ENCODE measurements at regions not wholly inside any gene's neighbourhood (a gene's known extent, or its start where the extent isn't known, plus 50 kb on each side); places are given as distances from the start of the nearest gene placed in this dataset.
"Not testable (repeated sequence)": the region's sequence is repeated elsewhere in the genome, so short reads cannot be mapped to it uniquely, and the experiment has no call there.

DNA sequence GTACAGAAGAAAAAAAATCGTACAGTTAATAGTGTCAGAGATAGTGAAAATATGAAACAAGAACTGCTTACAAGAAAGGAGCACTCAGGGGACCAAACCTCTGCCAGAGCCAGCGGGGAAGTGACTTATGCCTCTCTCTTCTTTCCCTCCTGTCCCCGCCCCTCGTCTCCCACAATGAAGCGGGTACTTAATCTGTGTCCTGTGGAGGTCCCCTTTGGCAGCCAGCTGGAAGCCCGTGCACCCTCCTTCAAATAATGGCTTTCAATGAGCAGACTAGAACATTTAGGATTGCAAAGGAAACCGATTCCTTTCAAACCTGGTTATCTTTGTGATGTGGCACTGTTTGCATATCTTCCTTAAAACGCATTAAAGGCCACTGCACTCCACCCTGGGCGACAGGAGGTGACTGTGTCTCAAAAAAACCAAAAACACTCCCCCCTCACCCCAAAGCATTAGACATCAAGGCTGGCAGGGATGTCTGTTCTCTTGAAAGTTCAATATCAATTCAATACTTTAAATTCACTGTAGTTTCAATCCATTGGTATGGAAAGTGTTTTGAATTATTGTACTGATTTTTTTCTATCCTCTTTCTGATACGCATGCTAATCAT lies 51.7 kb downstream of the PPIAL4C start:
- not testable (repeated sequence) for H3K4me1 ChIP-seq (ENCODE audit: control insufficient read depth, insufficient read depth, low read length); H3K9me3 ChIP-seq (ENCODE audit: control insufficient read depth, low read depth, low read length); H3K4me3 ChIP-seq (ENCODE audit: low read length); H3K27me3 ChIP-seq (ENCODE audit: control insufficient read depth, insufficient read depth, low read length); H3K36me3 ChIP-seq (ENCODE audit: control insufficient read depth, insufficient read depth, low read length)
- peak in 1 of 2 donors; percentile 51 for DNase-seq
- peak overlapping the region; percentile 70 for H3K27ac ChIP-seq (ENCODE audit: low read length)
- WGBS (ENCODE audit: insufficient coverage, low lambda C conversion rate) = no CpG with 5 or more reads among the region's 10 CpGs

DNA sequence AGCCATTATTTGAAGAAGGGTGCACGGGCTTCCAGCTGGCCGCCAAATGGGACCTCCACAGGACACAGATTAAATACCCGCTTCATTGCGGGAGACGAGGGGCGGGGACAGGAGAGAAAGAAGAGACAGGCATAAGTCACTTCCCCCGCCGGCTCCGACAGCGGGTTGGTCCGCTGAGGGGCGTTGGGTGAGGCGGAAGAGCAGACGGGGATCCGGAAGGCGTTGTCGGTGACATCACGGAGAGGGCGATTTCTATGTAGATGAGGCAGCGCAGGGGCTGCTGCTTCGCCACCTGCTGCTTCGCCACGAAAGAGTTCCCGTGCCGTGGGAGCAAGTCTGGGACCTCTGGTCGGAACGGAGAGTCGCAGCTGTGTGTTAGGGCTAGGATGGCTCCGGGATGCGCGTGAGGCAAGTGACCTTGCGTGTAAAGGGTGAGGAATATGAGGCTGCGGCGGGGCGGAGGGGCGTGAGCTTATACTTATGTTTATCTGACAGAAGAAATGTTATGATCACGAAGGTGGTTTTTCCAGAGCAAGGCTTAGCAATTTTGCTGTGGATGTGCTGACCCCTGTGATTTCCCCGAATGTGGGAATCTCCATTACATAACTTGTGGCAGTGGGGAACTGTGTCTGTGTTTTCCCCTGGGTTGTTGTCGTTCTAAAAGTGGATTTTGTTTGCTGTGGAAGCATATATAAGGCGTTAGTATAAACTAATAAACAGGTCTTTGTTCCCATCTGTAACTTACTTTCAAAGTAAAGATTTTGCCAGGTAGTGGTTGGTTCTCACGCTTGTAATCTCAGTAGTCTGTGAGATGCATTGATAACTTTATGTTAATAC lies 52.9 kb downstream of the PPIAL4C start:
- Histone ChIP-seq H3K27ac (ENCODE audit: low read length) (peak overlapping the region; percentile 84), H3K4me3 (ENCODE audit: low read length) (peak overlapping the region; percentile 55)
- H3K9me3 ChIP-seq (ENCODE audit: control insufficient read depth, low read depth, low read length); H3K27me3 ChIP-seq (ENCODE audit: control insufficient read depth, insufficient read depth, low read length); H3K4me1 ChIP-seq (ENCODE audit: control insufficient read depth, insufficient read depth, low read length); H3K36me3 ChIP-seq (ENCODE audit: control insufficient read depth, insufficient read depth, low read length): not testable (repeated sequence)
- peak; percentile 89 to 93 for DNase-seq
- no CpG with 5 or more reads among the region's 41 CpGs for WGBS (ENCODE audit: insufficient coverage, low lambda C conversion rate)

DNA sequence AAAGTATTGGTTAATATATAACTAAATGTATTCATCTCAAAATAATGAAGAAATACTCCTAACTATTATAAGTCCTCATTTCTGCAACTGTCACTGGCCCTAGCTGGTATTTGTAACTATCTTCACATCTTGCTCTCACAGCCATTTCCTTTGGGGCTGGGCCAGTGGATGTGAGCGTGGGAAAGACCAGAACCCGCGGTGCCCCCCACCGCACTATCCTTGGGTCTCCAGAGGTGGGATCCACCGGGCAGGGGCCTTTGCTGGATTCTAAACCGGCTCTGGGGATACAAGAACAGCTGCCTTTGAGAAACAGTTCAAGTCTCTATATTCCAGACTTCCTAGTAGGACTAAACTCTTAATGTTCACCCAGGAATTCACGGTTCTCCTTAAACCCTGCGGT lies 54.8 kb downstream of the PPIAL4C start:
- H3K4me1 ChIP-seq (ENCODE audit: control insufficient read depth, insufficient read depth, low read length); H3K9me3 ChIP-seq (ENCODE audit: control insufficient read depth, low read depth, low read length); H3K36me3 ChIP-seq (ENCODE audit: control insufficient read depth, insufficient read depth, low read length); H3K4me3 ChIP-seq (ENCODE audit: low read length); H3K27me3 ChIP-seq (ENCODE audit: control insufficient read depth, insufficient read depth, low read length); DNase-seq; H3K27ac ChIP-seq (ENCODE audit: low read length): not testable (repeated sequence)
- no CpG with 5 or more reads among the region's 8 CpGs for WGBS (ENCODE audit: insufficient coverage, low lambda C conversion rate)

DNA sequence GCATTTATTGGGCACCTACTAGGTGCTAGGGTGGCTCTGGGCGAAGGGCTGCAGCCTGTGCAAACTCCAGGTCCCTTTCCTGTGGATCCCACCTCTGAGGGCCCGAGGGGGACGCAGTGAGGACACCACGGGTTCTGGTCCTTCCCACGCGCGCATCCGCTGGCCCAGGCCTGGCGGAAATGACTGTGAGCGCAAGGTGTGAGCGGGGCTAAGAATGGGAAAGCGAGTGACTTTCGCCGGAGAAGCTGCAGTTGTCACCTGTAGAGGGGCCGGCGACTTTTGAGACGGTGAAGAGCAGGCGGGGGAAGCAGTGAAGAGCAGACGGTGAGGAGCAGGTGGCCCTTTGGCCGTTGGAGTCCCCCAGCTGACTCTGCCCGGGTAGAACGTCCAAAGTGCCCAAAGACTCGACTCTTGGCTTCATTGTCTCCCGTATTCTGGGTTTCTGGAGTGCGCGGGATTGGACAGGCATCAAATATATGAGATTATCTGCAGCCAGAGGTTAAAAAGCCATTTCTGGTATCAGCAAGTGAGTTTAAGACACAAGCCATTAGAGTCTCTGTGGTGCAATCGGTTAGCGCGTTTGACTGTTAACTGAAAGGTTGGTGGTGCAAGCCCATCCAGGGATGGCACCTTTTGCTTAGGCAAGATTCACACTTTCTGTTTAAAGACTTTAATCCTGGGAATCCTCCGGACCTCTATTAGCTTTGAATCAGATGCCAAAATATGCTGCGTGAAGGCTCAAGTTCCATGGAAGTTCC lies 55.4 kb downstream of the PPIAL4C start:
- H3K9me3 ChIP-seq (ENCODE audit: control insufficient read depth, low read depth, low read length); H3K4me1 ChIP-seq (ENCODE audit: control insufficient read depth, insufficient read depth, low read length); H3K27me3 ChIP-seq (ENCODE audit: control insufficient read depth, insufficient read depth, low read length); DNase-seq; H3K36me3 ChIP-seq (ENCODE audit: control insufficient read depth, insufficient read depth, low read length); H3K27ac ChIP-seq (ENCODE audit: low read length); H3K4me3 ChIP-seq (ENCODE audit: low read length): not testable (repeated sequence)
- WGBS (ENCODE audit: insufficient coverage, low lambda C conversion rate) = no CpG with 5 or more reads among the region's 31 CpGs

DNA sequence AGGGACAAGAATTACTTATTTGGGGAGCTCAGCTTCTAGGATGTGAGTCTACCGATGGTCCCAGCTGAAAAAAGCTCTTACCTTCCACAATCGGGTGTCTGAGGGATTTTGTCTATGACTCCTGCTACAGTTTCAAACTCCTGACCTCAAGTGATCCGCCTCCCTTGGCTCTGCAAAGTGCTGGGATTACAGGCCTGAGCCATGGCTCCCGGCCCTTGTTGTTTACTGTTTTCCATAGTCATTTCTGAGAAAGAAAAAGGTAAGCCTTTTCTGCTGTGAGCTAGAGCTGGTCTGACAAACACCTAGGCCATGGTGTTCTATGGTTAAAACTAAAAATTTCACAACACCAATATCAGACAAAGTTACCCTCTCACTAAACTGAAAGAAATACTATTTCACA lies 57.5 kb downstream of the PPIAL4C start:
- WGBS (ENCODE audit: insufficient coverage, low lambda C conversion rate) = no CpG with 5 or more reads among the region's 4 CpGs
- not testable (repeated sequence) for H3K27ac ChIP-seq (ENCODE audit: low read length)

DNA sequence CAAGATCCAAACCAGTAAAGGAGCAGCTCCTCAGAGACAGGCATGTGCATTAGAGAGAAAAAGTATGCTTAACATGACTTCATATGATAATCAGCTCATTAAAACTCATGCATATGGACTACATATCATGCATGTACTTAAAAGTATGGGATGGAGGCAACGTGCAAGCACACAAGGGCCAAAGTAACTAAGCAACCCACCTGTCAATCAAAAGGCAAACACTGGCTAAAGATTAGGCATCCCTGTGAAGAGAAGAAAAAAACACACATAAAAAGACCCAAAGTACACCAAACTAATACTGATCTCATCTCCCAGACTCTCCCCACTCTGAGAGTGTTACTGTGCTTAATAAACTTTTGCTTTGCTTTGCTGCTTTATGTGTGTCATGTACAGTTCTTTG lies 61.2 kb downstream of the PPIAL4C start:
- not testable (repeated sequence) for DNase-seq; H3K36me3 ChIP-seq (ENCODE audit: control insufficient read depth, insufficient read depth, low read length); H3K27ac ChIP-seq (ENCODE audit: low read length); H3K4me1 ChIP-seq (ENCODE audit: control insufficient read depth, insufficient read depth, low read length); H3K27me3 ChIP-seq (ENCODE audit: control insufficient read depth, insufficient read depth, low read length); H3K9me3 ChIP-seq (ENCODE audit: control insufficient read depth, low read depth, low read length); H3K4me3 ChIP-seq (ENCODE audit: low read length)
- no CpG with 5 or more reads among the region's 1 CpG for whole genome bisulfite sequencing (ENCODE audit: insufficient coverage, low lambda C conversion rate)

More for the DNA sequence above, 57.5 kb downstream of the PPIAL4C start:
- not testable (repeated sequence) for H3K27me3 ChIP-seq (ENCODE audit: control insufficient read depth, insufficient read depth, low read length); H3K36me3 ChIP-seq (ENCODE audit: control insufficient read depth, insufficient read depth, low read length); H3K9me3 ChIP-seq (ENCODE audit: control insufficient read depth, low read depth, low read length); H3K4me3 ChIP-seq (ENCODE audit: low read length); DNase-seq; H3K4me1 ChIP-seq (ENCODE audit: control insufficient read depth, insufficient read depth, low read length)

DNA sequence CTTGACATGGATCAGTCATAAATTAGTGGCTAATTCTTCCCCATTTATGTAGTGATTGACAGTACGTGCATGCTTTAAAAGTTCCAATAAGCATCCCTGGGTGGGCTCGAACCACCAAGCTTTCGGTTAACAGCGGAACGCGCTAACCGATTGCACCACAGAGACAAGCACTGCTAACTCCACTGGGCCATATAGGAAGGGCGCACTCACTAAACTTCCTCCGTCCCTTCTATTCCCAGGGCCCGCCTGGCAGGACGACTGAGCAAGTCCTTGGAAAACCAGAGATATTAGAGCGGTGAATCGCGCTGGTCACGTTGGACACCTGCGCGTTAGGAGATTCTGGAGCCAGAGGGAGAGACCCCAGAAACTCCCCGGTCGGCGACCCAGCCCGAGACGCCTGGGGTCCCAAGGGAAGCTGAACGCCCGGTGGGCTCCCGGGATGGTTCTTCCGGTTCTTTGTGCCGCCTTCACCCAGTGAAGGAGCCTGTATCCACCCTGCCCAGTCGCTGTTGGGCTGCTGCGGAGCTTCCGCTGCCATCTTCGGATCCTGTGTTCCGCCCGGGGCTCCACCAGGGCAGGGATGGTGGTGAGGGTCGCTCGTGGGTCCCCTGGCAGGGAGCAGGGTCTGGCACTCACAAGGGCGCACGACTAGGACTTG lies 62.8 kb downstream of the PPIAL4C start:
- H3K9me3 ChIP-seq (ENCODE audit: control insufficient read depth, low read depth, low read length); H3K4me1 ChIP-seq (ENCODE audit: control insufficient read depth, insufficient read depth, low read length); H3K36me3 ChIP-seq (ENCODE audit: control insufficient read depth, insufficient read depth, low read length); H3K27me3 ChIP-seq (ENCODE audit: control insufficient read depth, insufficient read depth, low read length): not testable (repeated sequence)
- Histone ChIP-seq H3K4me3 (ENCODE audit: low read length) (peak overlapping the region; percentile 53), H3K27ac (ENCODE audit: low read length) (peak overlapping the region; percentile 45)
- DNase-seq = peak in 1 of 2 donors; percentile 54
- no CpG with 5 or more reads among the region's 37 CpGs for WGBS (ENCODE audit: insufficient coverage, low lambda C conversion rate)

DNA sequence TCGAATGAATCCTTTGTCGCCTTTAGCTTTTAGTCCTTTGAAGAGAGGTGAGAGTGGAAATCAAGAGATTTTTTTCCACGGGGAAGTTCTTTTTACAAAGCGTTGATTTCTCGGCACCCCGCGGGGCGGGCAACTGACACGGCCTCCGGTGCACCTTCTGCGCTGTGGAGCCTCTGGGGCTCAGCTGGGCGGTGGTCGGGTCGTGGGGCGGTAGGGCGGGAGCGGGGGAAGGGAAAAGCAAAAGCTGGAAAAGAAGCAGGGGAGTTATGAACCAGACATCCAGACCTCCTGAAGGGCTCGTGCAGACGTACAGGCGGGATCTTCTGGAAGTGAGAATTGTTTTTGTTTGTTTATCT lies 63.3 kb downstream of the PPIAL4C start:
- H3K27ac ChIP-seq (ENCODE audit: low read length); H3K36me3 ChIP-seq (ENCODE audit: control insufficient read depth, insufficient read depth, low read length); H3K4me1 ChIP-seq (ENCODE audit: control insufficient read depth, insufficient read depth, low read length); H3K9me3 ChIP-seq (ENCODE audit: control insufficient read depth, low read depth, low read length); H3K27me3 ChIP-seq (ENCODE audit: control insufficient read depth, insufficient read depth, low read length): not testable (repeated sequence)
- WGBS (ENCODE audit: insufficient coverage, low lambda C conversion rate) = no CpG with 5 or more reads among the region's 20 CpGs
- DNase-seq = peak in 1 of 2 donors; percentile 34
- H3K4me3 ChIP-seq (ENCODE audit: low read length) = peak overlapping the region; percentile 27

DNA sequence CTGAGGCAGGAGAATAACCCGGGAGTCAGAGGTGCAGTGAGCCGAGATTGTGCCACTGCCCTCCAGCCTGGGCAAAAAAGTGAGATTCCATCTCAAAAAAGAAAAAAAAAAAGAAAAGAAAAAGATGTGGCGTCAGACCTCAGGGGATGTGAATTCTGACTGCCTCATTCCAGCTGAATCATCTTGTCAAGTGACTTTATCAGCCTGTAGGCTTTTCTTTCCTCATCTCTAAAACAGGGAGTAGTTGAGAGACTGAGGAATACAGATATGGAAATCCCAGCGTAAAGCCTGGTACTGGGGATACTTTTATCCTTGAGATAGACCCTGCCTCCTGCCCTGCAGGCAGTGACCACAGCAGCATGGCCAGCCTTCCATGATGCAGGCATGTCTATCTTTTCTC lies 74.1 kb downstream of the PPIAL4C start:
- H3K27me3 ChIP-seq (ENCODE audit: control insufficient read depth, insufficient read depth, low read length); H3K36me3 ChIP-seq (ENCODE audit: control insufficient read depth, insufficient read depth, low read length); H3K4me3 ChIP-seq (ENCODE audit: low read length); H3K27ac ChIP-seq (ENCODE audit: low read length); DNase-seq; H3K4me1 ChIP-seq (ENCODE audit: control insufficient read depth, insufficient read depth, low read length); H3K9me3 ChIP-seq (ENCODE audit: control insufficient read depth, low read depth, low read length): not testable (repeated sequence)
- WGBS (ENCODE audit: insufficient coverage, low lambda C conversion rate) = no CpG with 5 or more reads among the region's 4 CpGs

DNA sequence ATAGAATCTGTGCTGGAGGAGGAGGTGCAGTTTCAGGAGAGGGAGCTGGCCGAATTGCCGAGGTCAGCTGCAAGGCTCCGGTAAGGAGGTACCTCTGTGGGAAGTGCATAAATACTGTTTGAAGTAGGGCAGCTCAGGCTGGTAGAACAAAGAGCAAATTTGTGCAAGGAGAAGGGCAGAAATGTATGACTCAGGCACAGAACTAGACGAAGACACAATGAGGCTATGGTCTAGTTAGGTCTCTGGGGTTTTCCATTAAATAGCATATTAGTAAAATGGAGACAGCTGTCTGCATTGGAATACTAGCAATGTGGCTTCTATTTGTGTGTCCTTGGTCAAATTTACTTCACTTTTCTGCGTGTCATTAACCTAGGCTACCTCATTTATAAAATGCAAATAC lies 74.5 kb downstream of the PPIAL4C start:
- DNase-seq; H3K4me1 ChIP-seq (ENCODE audit: control insufficient read depth, insufficient read depth, low read length); H3K27me3 ChIP-seq (ENCODE audit: control insufficient read depth, insufficient read depth, low read length); H3K27ac ChIP-seq (ENCODE audit: low read length); H3K4me3 ChIP-seq (ENCODE audit: low read length); H3K36me3 ChIP-seq (ENCODE audit: control insufficient read depth, insufficient read depth, low read length); H3K9me3 ChIP-seq (ENCODE audit: control insufficient read depth, low read depth, low read length): not testable (repeated sequence)
- no CpG with 5 or more reads among the region's 5 CpGs for WGBS (ENCODE audit: insufficient coverage, low lambda C conversion rate)
